Progenitor cell of endocrine pancreas (in vitro differentiated cells): ENCODE measurements at regions not wholly inside any gene's neighbourhood (a gene's known extent, or its start where the extent isn't known, plus 50 kb on each side); places are given as distances from the start of the nearest gene placed in this dataset.

ENCODE experiments used
- DNase-seq: peaks from one replicate; pipeline ENCODE4 v3.0.0; 2021; ENCODE audit warnings: low spot score; ENCODE audit not compliant: unreplicated experiment
- H3K27ac Mint-ChIP-seq: 2 replicates; pipeline ENCODE4 v1.8.0; 2021; ENCODE audit warnings: mild to moderate bottlenecking, moderate library complexity, mixed read lengths
- H3K27me3 Mint-ChIP-seq: 2 replicates; pipeline ENCODE4 v1.8.0; 2021; ENCODE audit warnings: mixed read lengths
- H3K36me3 Mint-ChIP-seq: 2 replicates; pipeline ENCODE4 v1.8.0; 2022; ENCODE audit warnings: mixed read lengths; ENCODE audit not compliant: insufficient read depth
- H3K4me1 Mint-ChIP-seq: 2 replicates; pipeline ENCODE4 v1.8.0; 2021; ENCODE audit warnings: low read depth, mixed read lengths
- H3K4me3 Mint-ChIP-seq: 2 replicates; pipeline ENCODE4 v1.8.0; 2021; ENCODE audit warnings: low read depth, mild to moderate bottlenecking, moderate library complexity, mixed read lengths
- H3K9me3 Mint-ChIP-seq: 2 replicates; pipeline ENCODE4 v1.8.0; 2021; ENCODE audit warnings: low read depth, mixed read lengths
- TF ChIP-seq, protein P1 (sequence below): fragments of 200-600 bp; sonication (generic); IDR thresholded peaks from one replicate; pipeline ENCODE4 v1.5.0; 2021; ENCODE audit warnings: antibody characterized with exemption, mild to moderate bottlenecking; ENCODE audit not compliant: unreplicated experiment

DNA sequence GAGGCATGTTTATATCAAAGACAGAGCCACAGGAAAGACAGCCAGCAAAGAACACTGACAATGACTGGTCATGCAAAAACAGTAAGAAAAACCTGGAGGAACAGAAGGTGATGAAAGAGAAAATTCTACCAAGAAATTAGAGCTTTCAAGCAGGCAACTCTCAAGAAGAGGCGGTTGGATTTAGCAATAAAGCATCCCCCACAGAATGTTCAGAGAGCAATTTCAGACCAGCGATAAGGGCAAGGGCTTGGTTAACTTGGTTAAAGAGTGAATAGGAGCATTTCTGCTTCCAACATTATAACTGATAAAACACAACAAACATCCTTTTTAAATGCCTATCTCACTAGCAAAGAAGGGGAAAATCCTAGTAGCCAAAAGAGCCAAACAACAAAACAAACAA is 68.0 kb upstream of the NCKAP5 start:
- H3K27me3 Mint-ChIP-seq = peaks cover 9% of the 10 kb centered on the region
- TF ChIP-seq, protein P1, sequence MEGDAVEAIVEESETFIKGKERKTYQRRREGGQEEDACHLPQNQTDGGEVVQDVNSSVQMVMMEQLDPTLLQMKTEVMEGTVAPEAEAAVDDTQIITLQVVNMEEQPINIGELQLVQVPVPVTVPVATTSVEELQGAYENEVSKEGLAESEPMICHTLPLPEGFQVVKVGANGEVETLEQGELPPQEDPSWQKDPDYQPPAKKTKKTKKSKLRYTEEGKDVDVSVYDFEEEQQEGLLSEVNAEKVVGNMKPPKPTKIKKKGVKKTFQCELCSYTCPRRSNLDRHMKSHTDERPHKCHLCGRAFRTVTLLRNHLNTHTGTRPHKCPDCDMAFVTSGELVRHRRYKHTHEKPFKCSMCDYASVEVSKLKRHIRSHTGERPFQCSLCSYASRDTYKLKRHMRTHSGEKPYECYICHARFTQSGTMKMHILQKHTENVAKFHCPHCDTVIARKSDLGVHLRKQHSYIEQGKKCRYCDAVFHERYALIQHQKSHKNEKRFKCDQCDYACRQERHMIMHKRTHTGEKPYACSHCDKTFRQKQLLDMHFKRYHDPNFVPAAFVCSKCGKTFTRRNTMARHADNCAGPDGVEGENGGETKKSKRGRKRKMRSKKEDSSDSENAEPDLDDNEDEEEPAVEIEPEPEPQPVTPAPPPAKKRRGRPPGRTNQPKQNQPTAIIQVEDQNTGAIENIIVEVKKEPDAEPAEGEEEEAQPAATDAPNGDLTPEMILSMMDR = no peak

DNA sequence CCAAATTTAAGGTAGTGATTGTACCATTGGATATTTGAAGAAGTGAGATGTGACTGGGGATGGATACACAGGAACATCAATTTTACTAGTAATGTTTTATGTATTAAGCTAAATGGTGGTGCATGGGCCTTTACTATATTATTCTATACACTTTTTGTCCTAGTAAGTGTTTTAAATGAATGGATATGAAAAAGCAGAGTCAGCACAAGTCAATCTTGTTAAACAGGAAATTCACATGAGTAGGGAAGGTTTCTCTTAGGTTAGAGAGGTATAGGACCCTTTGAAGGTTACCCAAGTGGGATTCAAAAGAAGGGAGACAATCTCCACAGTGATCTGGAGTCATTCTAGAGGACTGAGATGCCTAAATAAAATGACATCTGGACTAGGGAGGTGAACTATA is 71.8 kb upstream of the NCKAP5 start:
- Mint-ChIP-seq H3K36me3 (no peaks in the 10 kb centered on the region), H3K27me3 (peaks cover 13% of the 10 kb centered on the region), H3K9me3 (no peaks in the 10 kb centered on the region), H3K4me3 (no peak overlapping the region), H3K4me1 (no peaks in the 10 kb centered on the region), H3K27ac (no peak overlapping the region)
- DNase-seq = no peak
- TF ChIP-seq, protein P1 = no peak

More for the DNA sequence above, 68.0 kb upstream of the NCKAP5 start:
- DNase-seq = no peak
- Mint-ChIP-seq H3K4me1 (no peaks in the 10 kb centered on the region), H3K9me3 (no peaks in the 10 kb centered on the region), H3K27ac (no peak overlapping the region), H3K4me3 (no peak overlapping the region), H3K36me3 (no peaks in the 10 kb centered on the region)

DNA sequence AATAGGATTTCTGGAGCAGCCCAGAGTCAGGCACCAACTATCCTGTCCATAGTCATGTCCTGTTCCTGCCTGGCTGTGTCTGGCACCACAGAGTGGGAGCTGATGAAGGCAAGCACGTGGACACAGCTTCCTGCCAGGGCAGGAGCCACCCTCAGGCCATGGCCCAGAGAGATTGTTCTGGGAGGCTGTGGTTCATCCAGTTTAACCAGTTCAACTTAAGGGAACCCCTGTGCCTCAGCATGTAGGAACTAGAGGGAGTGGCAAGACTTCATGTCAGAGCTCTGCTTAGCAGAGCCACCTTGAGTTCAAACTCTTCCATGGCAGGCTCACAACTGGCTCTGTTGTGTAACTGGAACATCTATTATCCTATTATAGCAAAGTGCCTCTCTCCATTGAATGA is 73.2 kb upstream of the NCKAP5 start:
- no peak for DNase-seq
- H3K9me3 Mint-ChIP-seq = no peaks in the 10 kb centered on the region
- TF ChIP-seq, protein P1 = no peak
- H3K36me3 Mint-ChIP-seq = no peaks in the 10 kb centered on the region
- peaks cover 13% of the 10 kb centered on the region for H3K27me3 Mint-ChIP-seq
- no peaks in the 10 kb centered on the region for H3K4me1 Mint-ChIP-seq
- no peak overlapping the region for H3K27ac Mint-ChIP-seq
- H3K4me3 Mint-ChIP-seq = no peak overlapping the region

DNA sequence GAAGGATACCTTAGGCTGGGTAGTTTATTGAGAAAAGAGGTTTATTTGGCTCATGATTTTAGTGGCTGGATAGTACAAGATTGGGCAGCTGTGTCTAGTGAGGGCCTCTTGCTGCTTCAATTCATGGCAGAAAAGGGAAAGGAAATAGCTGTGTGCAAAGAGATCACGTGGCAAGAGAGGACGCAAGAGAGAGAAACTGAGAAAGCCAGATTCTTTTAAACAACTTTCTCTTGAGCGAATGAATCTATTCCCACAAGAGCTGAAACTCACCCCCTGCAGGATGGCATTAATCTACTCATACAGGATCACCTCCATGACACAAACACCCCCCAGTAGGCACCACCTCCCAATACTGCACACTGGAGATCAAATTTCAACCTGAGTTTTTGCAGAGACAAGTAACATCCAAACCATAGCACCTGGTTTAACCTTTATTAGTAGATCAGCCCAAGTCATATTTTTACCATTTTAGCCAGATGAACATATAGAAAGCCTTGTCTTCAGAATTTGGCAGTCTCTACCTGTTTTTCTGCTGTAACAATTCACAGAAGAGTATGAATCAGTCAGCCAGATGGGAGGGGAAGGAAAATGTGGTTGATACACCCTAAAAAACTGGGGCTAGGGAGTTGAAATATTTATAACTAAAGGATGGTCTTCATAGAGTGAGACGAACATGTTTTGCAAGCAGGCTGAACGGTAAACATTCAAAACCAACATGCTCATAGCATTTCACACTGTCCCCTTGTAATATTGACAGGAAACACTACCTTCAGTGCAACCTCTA is 73.9 kb upstream of the NCKAP5 start:
- Mint-ChIP-seq H3K27ac (no peak overlapping the region), H3K27me3 (peaks cover 13% of the 10 kb centered on the region), H3K9me3 (no peaks in the 10 kb centered on the region), H3K4me1 (no peaks in the 10 kb centered on the region), H3K4me3 (no peak overlapping the region), H3K36me3 (no peaks in the 10 kb centered on the region)
- TF ChIP-seq, protein P1 = no peak
- no peak for DNase-seq

DNA sequence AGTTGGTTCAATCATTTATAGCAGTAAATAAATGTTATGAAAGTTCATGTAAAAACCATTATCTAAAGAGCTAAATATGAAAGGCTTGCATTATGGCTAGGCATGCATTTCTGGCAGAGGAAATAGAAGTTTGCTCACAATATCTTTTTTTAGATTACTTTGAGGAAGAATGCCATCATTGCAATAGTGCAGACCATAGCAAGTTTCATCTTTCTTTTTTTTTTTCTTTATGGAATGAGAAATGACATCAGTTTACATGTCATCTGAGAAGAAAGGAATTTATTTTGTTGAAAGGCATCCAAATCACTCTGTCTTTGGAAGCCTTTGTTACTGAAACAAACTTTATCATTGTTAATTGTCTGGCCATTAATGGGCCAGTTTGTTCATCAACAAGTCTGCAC is 74.5 kb upstream of the NCKAP5 start:
- H3K27ac Mint-ChIP-seq = no peak overlapping the region
- no peaks in the 10 kb centered on the region for H3K4me1 Mint-ChIP-seq
- peaks cover 13% of the 10 kb centered on the region for H3K27me3 Mint-ChIP-seq
- no peaks in the 10 kb centered on the region for H3K36me3 Mint-ChIP-seq
- H3K9me3 Mint-ChIP-seq = no peaks in the 10 kb centered on the region
- H3K4me3 Mint-ChIP-seq = no peak overlapping the region
- TF ChIP-seq, protein P1 = no peak
- DNase-seq = no peak
